ENCODE measurements at regions not wholly inside any gene's neighbourhood (a gene's known extent, or its start where the extent isn't known, plus 50 kb on each side); places are given as distances from the start of the nearest gene placed in this dataset.
A peak's percentile ranks its signal among the peaks of the same experiment; 100 is the strongest.

- no peak overlapping the region for H3K4me3 ChIP-seq (ENCODE audit: low read length)
- peaks cover 6% of the 10 kb centered on the region for H3K27me3 ChIP-seq (replicated peaks; ENCODE audit: control insufficient read depth, insufficient read depth, low read length)
- no peaks in the 10 kb centered on the region for H3K36me3 ChIP-seq (ENCODE audit: control insufficient read depth, insufficient read depth, low read length, severe bottlenecking)
- peaks cover 4% of the 10 kb centered on the region for H3K4me1 ChIP-seq (ENCODE audit: control insufficient read depth, insufficient read depth, low read length)
- H3K9me3 ChIP-seq (ENCODE audit: control insufficient read depth, low read length): peaks cover 14% of the 10 kb centered on the region
- DNase-seq (ENCODE audit: low read depth): no peak
- H3K9ac ChIP-seq (ENCODE audit: low read length): no peak overlapping the region
Measured at GRCh38 chr2:12642332-12642731, 74.4 kb upstream of the TRIB2 start.

GRCh38 chr2:12642859-12643258 is 73.9 kb upstream of the TRIB2 start:
- H3K9ac ChIP-seq (ENCODE audit: low read length): no peak overlapping the region
- H3K4me1 ChIP-seq (ENCODE audit: control insufficient read depth, insufficient read depth, low read length): peaks cover 2% of the 10 kb centered on the region
- peaks cover 14% of the 10 kb centered on the region for H3K9me3 ChIP-seq (ENCODE audit: control insufficient read depth, low read length)

GRCh38 chr2:12649602-12650400 is 66.9 kb upstream of the TRIB2 start:
- Histone ChIP-seq H3K4me1 (ENCODE audit: control insufficient read depth, insufficient read depth, low read length) (no peaks in the 10 kb centered on the region), H3K36me3 (ENCODE audit: control insufficient read depth, insufficient read depth, low read length, severe bottlenecking) (no peaks in the 10 kb centered on the region), H3K4me3 (ENCODE audit: low read length) (no peak overlapping the region), H3K9me3 (ENCODE audit: control insufficient read depth, low read length) (peaks cover 14% of the 10 kb centered on the region), H3K27me3 (replicated peaks; ENCODE audit: control insufficient read depth, insufficient read depth, low read length) (peaks cover 29% of the 10 kb centered on the region), H3K9ac (ENCODE audit: low read length) (no peak overlapping the region)
- no peak for DNase-seq (ENCODE audit: low read depth)

More at GRCh38 chr2:12642859-12643258, 73.9 kb upstream of the TRIB2 start:
- no peak overlapping the region for H3K4me3 ChIP-seq (ENCODE audit: low read length)
- DNase-seq (ENCODE audit: low read depth): no peak
- H3K27me3 ChIP-seq (replicated peaks; ENCODE audit: control insufficient read depth, insufficient read depth, low read length): peaks cover 6% of the 10 kb centered on the region
- no peaks in the 10 kb centered on the region for H3K36me3 ChIP-seq (ENCODE audit: control insufficient read depth, insufficient read depth, low read length, severe bottlenecking)

- Histone ChIP-seq H3K27me3 (replicated peaks; ENCODE audit: control insufficient read depth, insufficient read depth, low read length) (peaks cover 29% of the 10 kb centered on the region), H3K36me3 (ENCODE audit: control insufficient read depth, insufficient read depth, low read length, severe bottlenecking) (no peaks in the 10 kb centered on the region), H3K4me1 (ENCODE audit: control insufficient read depth, insufficient read depth, low read length) (no peaks in the 10 kb centered on the region), H3K9ac (ENCODE audit: low read length) (no peak overlapping the region), H3K9me3 (ENCODE audit: control insufficient read depth, low read length) (peaks cover 5% of the 10 kb centered on the region), H3K4me3 (ENCODE audit: low read length) (no peak overlapping the region)
- DNase-seq (ENCODE audit: low read depth): no peak
Measured at GRCh38 chr2:12651641-12652040, 65.1 kb upstream of the TRIB2 start.

- Histone ChIP-seq H3K27me3 (replicated peaks; ENCODE audit: control insufficient read depth, insufficient read depth, low read length) (peaks cover 29% of the 10 kb centered on the region), H3K9me3 (ENCODE audit: control insufficient read depth, low read length) (no peaks in the 10 kb centered on the region), H3K4me1 (ENCODE audit: control insufficient read depth, insufficient read depth, low read length) (no peaks in the 10 kb centered on the region), H3K9ac (ENCODE audit: low read length) (no peak overlapping the region), H3K36me3 (ENCODE audit: control insufficient read depth, insufficient read depth, low read length, severe bottlenecking) (no peaks in the 10 kb centered on the region), H3K4me3 (ENCODE audit: low read length) (no peak overlapping the region)
- no peak for DNase-seq (ENCODE audit: low read depth)
Measured at GRCh38 chr2:12652723-12653122, 64.0 kb upstream of the TRIB2 start.

- no peak overlapping the region for H3K9ac ChIP-seq (ENCODE audit: low read length)
- H3K4me1 ChIP-seq (ENCODE audit: control insufficient read depth, insufficient read depth, low read length): peaks cover 11% of the 10 kb centered on the region
- no peak overlapping the region for H3K4me3 ChIP-seq (ENCODE audit: low read length)
Measured at GRCh38 chr2:12657560-12657959, 59.2 kb upstream of the TRIB2 start.

GRCh38 chr2:12658310-12658945 is 58.3 kb upstream of the TRIB2 start:
- Histone ChIP-seq H3K4me3 (ENCODE audit: low read length) (no peak overlapping the region), H3K9ac (ENCODE audit: low read length) (no peak overlapping the region), H3K36me3 (ENCODE audit: control insufficient read depth, insufficient read depth, low read length, severe bottlenecking) (no peaks in the 10 kb centered on the region), H3K4me1 (ENCODE audit: control insufficient read depth, insufficient read depth, low read length) (peaks cover 14% of the 10 kb centered on the region), H3K9me3 (ENCODE audit: control insufficient read depth, low read length) (no peaks in the 10 kb centered on the region), H3K27me3 (replicated peaks; ENCODE audit: control insufficient read depth, insufficient read depth, low read length) (peaks cover under 1% of the 10 kb centered on the region)
- no peak for DNase-seq (ENCODE audit: low read depth)

More at GRCh38 chr2:12657560-12657959, 59.2 kb upstream of the TRIB2 start:
- no peak for DNase-seq (ENCODE audit: low read depth)
- Histone ChIP-seq H3K9me3 (ENCODE audit: control insufficient read depth, low read length) (no peaks in the 10 kb centered on the region), H3K36me3 (ENCODE audit: control insufficient read depth, insufficient read depth, low read length, severe bottlenecking) (no peaks in the 10 kb centered on the region), H3K27me3 (replicated peaks; ENCODE audit: control insufficient read depth, insufficient read depth, low read length) (peaks cover 9% of the 10 kb centered on the region)

- Histone ChIP-seq H3K4me1 (ENCODE audit: control insufficient read depth, insufficient read depth, low read length) (peaks cover 17% of the 10 kb centered on the region), H3K36me3 (ENCODE audit: control insufficient read depth, insufficient read depth, low read length, severe bottlenecking) (no peaks in the 10 kb centered on the region), H3K9ac (ENCODE audit: low read length) (no peak overlapping the region), H3K27me3 (replicated peaks; ENCODE audit: control insufficient read depth, insufficient read depth, low read length) (no peaks in the 10 kb centered on the region), H3K4me3 (ENCODE audit: low read length) (no peak overlapping the region), H3K9me3 (ENCODE audit: control insufficient read depth, low read length) (peaks cover 6% of the 10 kb centered on the region)
- peak; percentile 56 for DNase-seq (ENCODE audit: low read depth)
Measured at GRCh38 chr2:12661489-12661888, 55.2 kb upstream of the TRIB2 start.

- Histone ChIP-seq H3K9me3 (ENCODE audit: control insufficient read depth, low read length) (peaks cover 17% of the 10 kb centered on the region), H3K9ac (ENCODE audit: low read length) (no peak overlapping the region), H3K27me3 (replicated peaks; ENCODE audit: control insufficient read depth, insufficient read depth, low read length) (no peaks in the 10 kb centered on the region), H3K4me1 (ENCODE audit: control insufficient read depth, insufficient read depth, low read length) (peaks cover 17% of the 10 kb centered on the region), H3K36me3 (ENCODE audit: control insufficient read depth, insufficient read depth, low read length, severe bottlenecking) (no peaks in the 10 kb centered on the region), H3K4me3 (ENCODE audit: low read length) (no peak overlapping the region)
- DNase-seq (ENCODE audit: low read depth): no peak
Measured at GRCh38 chr2:12663306-12664037, 53.3 kb upstream of the TRIB2 start.

- Histone ChIP-seq H3K4me3 (ENCODE audit: low read length) (no peak overlapping the region), H3K36me3 (ENCODE audit: control insufficient read depth, insufficient read depth, low read length, severe bottlenecking) (no peaks in the 10 kb centered on the region), H3K27me3 (replicated peaks; ENCODE audit: control insufficient read depth, insufficient read depth, low read length) (no peaks in the 10 kb centered on the region), H3K9me3 (ENCODE audit: control insufficient read depth, low read length) (peaks cover 17% of the 10 kb centered on the region), H3K4me1 (ENCODE audit: control insufficient read depth, insufficient read depth, low read length) (peaks cover 17% of the 10 kb centered on the region), H3K9ac (ENCODE audit: low read length) (peak overlapping the region; percentile 63)
- DNase-seq (ENCODE audit: low read depth): no peak
Measured at GRCh38 chr2:12665334-12665733, 51.4 kb upstream of the TRIB2 start.

GRCh38 chr2:12666445-12666844 is 50.3 kb upstream of the TRIB2 start:
- H3K36me3 ChIP-seq (ENCODE audit: control insufficient read depth, insufficient read depth, low read length, severe bottlenecking): no peaks in the 10 kb centered on the region
- DNase-seq (ENCODE audit: low read depth): no peak
- no peaks in the 10 kb centered on the region for H3K27me3 ChIP-seq (replicated peaks; ENCODE audit: control insufficient read depth, insufficient read depth, low read length)
- no peak overlapping the region for H3K9ac ChIP-seq (ENCODE audit: low read length)
- peaks cover 13% of the 10 kb centered on the region for H3K4me1 ChIP-seq (ENCODE audit: control insufficient read depth, insufficient read depth, low read length)
- no peak overlapping the region for H3K4me3 ChIP-seq (ENCODE audit: low read length)
- H3K9me3 ChIP-seq (ENCODE audit: control insufficient read depth, low read length): peaks cover 17% of the 10 kb centered on the region

Measured in adipocyte (in vitro differentiated cells).